Breast epithelium (tissue), 3 donors: ENCODE measurements at regions not wholly inside any gene's neighbourhood (a gene's known extent, or its start where the extent isn't known, plus 50 kb on each side); places are given as distances from the start of the nearest gene placed in this dataset.

ENCODE experiments used
- POLR2A ChIP-seq: fragments of 450-650 bp; IDR thresholded peaks from one replicate; pipeline ENCODE4 v1.6.1; 2016; ENCODE audit warnings: antibody characterized with exemption, mild to moderate bottlenecking, moderate library complexity
- POLR2AphosphoS5 ChIP-seq, 3 donors: sonication (generic); formaldehyde crosslinking; IDR thresholded peaks; one replicate each; pipeline ENCODE4 v1.6.1; 2017; ENCODE audit warnings: antibody characterized with exemption in 3 of 3
- TF ChIP-seq, protein P1 (sequence below), 3 donors: fragments of 450-650 bp; IDR thresholded peaks; one replicate each; pipeline ENCODE4 v1.5.1; 2016 to 2017; ENCODE audit warnings: antibody characterized with exemption in 3 of 3, mild to moderate bottlenecking in 3 of 3, moderate library complexity in 3 of 3

DNA sequence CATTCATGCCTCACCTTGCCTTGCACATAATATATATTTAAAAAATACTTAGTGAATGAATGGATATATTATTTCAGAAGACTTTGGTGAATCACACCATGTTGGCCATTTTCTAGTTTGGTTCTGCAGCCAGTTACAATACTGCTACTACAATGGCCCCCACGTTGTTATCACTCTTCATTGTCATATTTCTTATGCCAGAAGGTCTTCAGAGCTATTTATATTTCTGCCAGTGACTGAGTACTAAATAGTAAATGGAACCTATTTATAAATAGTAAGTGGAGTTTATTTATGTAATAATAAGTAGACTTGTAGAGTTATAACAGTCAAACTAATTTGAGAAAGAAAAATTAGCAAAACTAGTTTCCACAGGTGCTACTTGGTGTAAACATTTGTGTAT is 516.6 kb upstream of the SYT4 start:
- TF ChIP-seq, protein P1, sequence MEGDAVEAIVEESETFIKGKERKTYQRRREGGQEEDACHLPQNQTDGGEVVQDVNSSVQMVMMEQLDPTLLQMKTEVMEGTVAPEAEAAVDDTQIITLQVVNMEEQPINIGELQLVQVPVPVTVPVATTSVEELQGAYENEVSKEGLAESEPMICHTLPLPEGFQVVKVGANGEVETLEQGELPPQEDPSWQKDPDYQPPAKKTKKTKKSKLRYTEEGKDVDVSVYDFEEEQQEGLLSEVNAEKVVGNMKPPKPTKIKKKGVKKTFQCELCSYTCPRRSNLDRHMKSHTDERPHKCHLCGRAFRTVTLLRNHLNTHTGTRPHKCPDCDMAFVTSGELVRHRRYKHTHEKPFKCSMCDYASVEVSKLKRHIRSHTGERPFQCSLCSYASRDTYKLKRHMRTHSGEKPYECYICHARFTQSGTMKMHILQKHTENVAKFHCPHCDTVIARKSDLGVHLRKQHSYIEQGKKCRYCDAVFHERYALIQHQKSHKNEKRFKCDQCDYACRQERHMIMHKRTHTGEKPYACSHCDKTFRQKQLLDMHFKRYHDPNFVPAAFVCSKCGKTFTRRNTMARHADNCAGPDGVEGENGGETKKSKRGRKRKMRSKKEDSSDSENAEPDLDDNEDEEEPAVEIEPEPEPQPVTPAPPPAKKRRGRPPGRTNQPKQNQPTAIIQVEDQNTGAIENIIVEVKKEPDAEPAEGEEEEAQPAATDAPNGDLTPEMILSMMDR (IDR thresholded peaks at IDR 0.05): no peak
- TF ChIP-seq POLR2A (no peak), POLR2AphosphoS5 (IDR thresholded peaks at IDR 0.05) (no peak)
